ENCODE measurements at regions not wholly inside any gene's neighbourhood (a gene's known extent, or its start where the extent isn't known, plus 50 kb on each side); places are given as distances from the start of the nearest gene placed in this dataset.

- DNase-seq (ENCODE audit: low spot score) (no peak), FAIRE-seq (no peak), ATAC-seq (no peak)
- peak; percentile 90 for TF ChIP-seq CEBPB (IDR thresholded peaks at IDR 0.05; ENCODE audit: borderline replicate concordance, low read depth, low read length)
- TF ChIP-seq CEBPG (CRISPR knock-in tag; IDR thresholded peaks at IDR 0.05) = peak; percentile 35
- no peak for TF ChIP-seq HCFC1 (IDR thresholded peaks at IDR 0.05; ENCODE audit: low read depth, low read length)
- BruUV-seq (replicated peaks) = no TSS peak
- Histone ChIP-seq H4K20me1 (ENCODE audit: insufficient read depth, low read length) (no peaks in the 10 kb centered on the region), H3K27ac (ENCODE audit: extremely low read length, insufficient read depth, low read length) (no peak overlapping the region), H3K79me2 (ENCODE audit: insufficient read depth, low read length) (no peaks in the 10 kb centered on the region), H3K9ac (ENCODE audit: insufficient read depth, low read depth, low read length) (no peak overlapping the region), H3K27me3 (ENCODE audit: control insufficient read depth in 1 of 2, insufficient read depth in 2 of 2, low read length in 2 of 2) (no peaks in the 10 kb centered on the region), H3K4me1 (ENCODE audit: insufficient read depth, low read length) (peaks cover 8% of the 10 kb centered on the region), H3K36me3 (replicated peaks in 1 of 2; ENCODE audit: control insufficient read depth in 1 of 2, insufficient read depth in 2 of 2, low read length in 2 of 2) (no peaks in the 10 kb centered on the region), H3K4me3 (replicated peaks in 1 of 3; ENCODE audit: insufficient read depth in 1 of 3, low read depth in 2 of 3, low read length in 3 of 3) (no peak overlapping the region), H3K4me2 (ENCODE audit: low read depth, low read length) (no peak overlapping the region), H2AFZ (ENCODE audit: low read length) (no peak overlapping the region), H3K9me3 (ENCODE audit: low read length) (no peaks in the 10 kb centered on the region)
- ChIA-PET CTCF (ENCODE audit: low intra/inter-chr PET ratio, low total read pairs) (no interaction called here), POLR2A (no interaction called here)
- in situ Hi-C loops (cut with HindIII; ENCODE audit: extremely low pct_ligation_motif_present, low pct_unique_long_range_greater_than_20kb) = no loop called here
- WGBS (ENCODE audit: low lambda C conversion rate) = 65% methylated on average over 5 of the region's 5 CpGs
- intact Hi-C loops (cut with micrococcal nuclease; ENCODE audit: unreplicated experiment) = no loop called here
These were observed 156.4 kb upstream of the ITGA4 start for GRCh38 chr2:181300600-181301291.

GRCh38 chr2:181304011-181304844, 153.0 kb upstream of the ITGA4 start:
- no peak for ATAC-seq
- no peaks in the 10 kb centered on the region for H3K79me2 ChIP-seq (ENCODE audit: insufficient read depth, low read length)
- intact Hi-C loops (cut with micrococcal nuclease; ENCODE audit: unreplicated experiment) = no loop called here
- H3K9me3 ChIP-seq (ENCODE audit: low read length) = no peaks in the 10 kb centered on the region
- H3K27me3 ChIP-seq (ENCODE audit: control insufficient read depth in 1 of 2, insufficient read depth in 2 of 2, low read length in 2 of 2) = no peaks in the 10 kb centered on the region
- no peak for FAIRE-seq
- TF ChIP-seq STAT5B (CRISPR knock-in tag; IDR thresholded peaks at IDR 0.05) = no peak
- no peak for TF ChIP-seq ETV5 (CRISPR knock-in tag; IDR thresholded peaks at IDR 0.05; ENCODE audit: borderline replicate concordance)
- TF ChIP-seq ZNF75D (CRISPR knock-in tag; IDR thresholded peaks at IDR 0.05; ENCODE audit: borderline replicate concordance) = no peak
- no peak overlapping the region for H3K4me2 ChIP-seq (ENCODE audit: low read depth, low read length)
- no peak overlapping the region for H3K9ac ChIP-seq (ENCODE audit: insufficient read depth, low read depth, low read length)
- ChIA-PET POLR2A (no interaction called here), CTCF (ENCODE audit: low intra/inter-chr PET ratio, low total read pairs) (no interaction called here)
- 36% methylated on average over 5 of the region's 5 CpGs for WGBS (ENCODE audit: low lambda C conversion rate)
- H2AFZ ChIP-seq (ENCODE audit: low read length) = no peak overlapping the region
- H3K36me3 ChIP-seq (replicated peaks in 1 of 2; ENCODE audit: control insufficient read depth in 1 of 2, insufficient read depth in 2 of 2, low read length in 2 of 2) = no peaks in the 10 kb centered on the region
- in situ Hi-C loops (cut with HindIII; ENCODE audit: extremely low pct_ligation_motif_present, low pct_unique_long_range_greater_than_20kb) = no loop called here
- no TSS peak for BruUV-seq (replicated peaks)
- H3K27ac ChIP-seq (ENCODE audit: extremely low read length, insufficient read depth, low read length) = no peak overlapping the region
- H3K4me3 ChIP-seq (replicated peaks in 1 of 3; ENCODE audit: insufficient read depth in 1 of 3, low read depth in 2 of 3, low read length in 3 of 3) = no peak overlapping the region
- H3K4me1 ChIP-seq (ENCODE audit: insufficient read depth, low read length) = peaks cover 23% of the 10 kb centered on the region
- DNase-seq (ENCODE audit: low spot score) = no peak
- H4K20me1 ChIP-seq (ENCODE audit: insufficient read depth, low read length) = no peaks in the 10 kb centered on the region

Measured in HepG2 (cell line).